ENCODE measurements at regions not wholly inside any gene's neighbourhood (a gene's known extent, or its start where the extent isn't known, plus 50 kb on each side); places are given as distances from the start of the nearest gene placed in this dataset.

DNA sequence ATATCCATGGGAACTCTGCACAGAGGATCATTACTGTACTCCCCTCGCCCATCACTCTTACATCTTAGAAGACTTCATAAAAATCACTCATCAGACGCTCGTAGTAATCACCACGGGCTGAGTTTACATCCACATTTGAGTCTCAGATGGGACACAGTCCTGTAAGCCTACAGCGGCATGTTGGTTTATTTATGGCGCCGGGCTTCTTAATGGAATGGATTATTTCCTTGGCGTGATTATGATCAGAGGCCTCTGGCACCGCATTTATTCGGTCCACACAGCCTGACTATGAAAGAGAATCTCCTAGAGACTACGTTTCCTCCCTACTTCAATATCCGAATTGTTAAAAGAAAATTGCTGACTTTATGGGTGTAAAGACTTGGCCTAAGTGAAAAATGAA lies 123.5 kb upstream of the FRMD4A start:
- no peak overlapping the region for H3K27ac ChIP-seq

DNA sequence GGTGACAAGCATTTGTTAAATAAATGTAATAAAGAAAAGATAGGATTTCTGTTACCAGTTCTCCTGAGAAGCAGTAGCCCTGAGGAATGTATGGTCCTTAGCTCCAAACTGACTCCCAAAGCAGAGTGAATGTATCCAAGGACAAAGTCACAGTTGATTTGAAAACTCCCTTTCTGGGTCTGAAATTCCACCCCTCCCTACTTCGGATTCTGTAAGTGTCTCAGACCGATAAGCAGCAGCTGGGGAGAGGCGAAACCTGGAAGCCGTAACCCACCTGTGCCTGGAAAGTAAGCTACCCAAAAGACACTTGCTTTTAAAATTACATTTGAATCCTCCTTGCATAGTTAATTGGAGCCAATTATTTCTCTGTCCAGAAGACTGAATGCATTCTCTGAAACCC lies 122.9 kb upstream of the FRMD4A start:
- H3K27ac ChIP-seq: no peak overlapping the region
- TF ChIP-seq ZFX (IDR thresholded peaks at IDR 0.05): no peak
- TF ChIP-seq, protein P1, sequence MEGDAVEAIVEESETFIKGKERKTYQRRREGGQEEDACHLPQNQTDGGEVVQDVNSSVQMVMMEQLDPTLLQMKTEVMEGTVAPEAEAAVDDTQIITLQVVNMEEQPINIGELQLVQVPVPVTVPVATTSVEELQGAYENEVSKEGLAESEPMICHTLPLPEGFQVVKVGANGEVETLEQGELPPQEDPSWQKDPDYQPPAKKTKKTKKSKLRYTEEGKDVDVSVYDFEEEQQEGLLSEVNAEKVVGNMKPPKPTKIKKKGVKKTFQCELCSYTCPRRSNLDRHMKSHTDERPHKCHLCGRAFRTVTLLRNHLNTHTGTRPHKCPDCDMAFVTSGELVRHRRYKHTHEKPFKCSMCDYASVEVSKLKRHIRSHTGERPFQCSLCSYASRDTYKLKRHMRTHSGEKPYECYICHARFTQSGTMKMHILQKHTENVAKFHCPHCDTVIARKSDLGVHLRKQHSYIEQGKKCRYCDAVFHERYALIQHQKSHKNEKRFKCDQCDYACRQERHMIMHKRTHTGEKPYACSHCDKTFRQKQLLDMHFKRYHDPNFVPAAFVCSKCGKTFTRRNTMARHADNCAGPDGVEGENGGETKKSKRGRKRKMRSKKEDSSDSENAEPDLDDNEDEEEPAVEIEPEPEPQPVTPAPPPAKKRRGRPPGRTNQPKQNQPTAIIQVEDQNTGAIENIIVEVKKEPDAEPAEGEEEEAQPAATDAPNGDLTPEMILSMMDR (conservative IDR thresholded peaks at IDR 0.05): no peak

More for the DNA sequence above, 123.5 kb upstream of the FRMD4A start:
- no peak for TF ChIP-seq ZFX (IDR thresholded peaks at IDR 0.05)
- TF ChIP-seq, protein P1 (conservative IDR thresholded peaks at IDR 0.05): no peak

DNA sequence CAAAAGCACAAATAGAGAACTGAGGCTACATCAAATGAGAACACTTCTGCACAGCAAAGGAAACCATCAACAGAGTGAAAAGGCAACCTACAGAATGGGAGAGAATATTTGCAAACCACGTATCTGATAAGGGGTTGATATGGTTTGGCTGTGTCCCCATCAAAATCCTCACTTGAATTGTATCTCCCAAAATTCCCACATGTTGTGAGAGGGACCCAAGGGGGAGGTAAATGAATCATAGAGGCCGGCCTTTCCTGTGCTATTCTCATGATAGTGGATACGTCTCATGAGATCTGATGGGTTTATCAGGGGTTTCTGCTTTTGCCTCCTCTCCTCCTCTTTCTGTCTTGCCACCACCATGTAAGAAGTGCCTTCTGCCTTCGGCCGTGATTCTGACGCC lies 120.6 kb upstream of the FRMD4A start:
- TF ChIP-seq, protein P1 (conservative IDR thresholded peaks at IDR 0.05): no peak
- TF ChIP-seq ZFX (IDR thresholded peaks at IDR 0.05): no peak
- H3K27ac ChIP-seq: no peak overlapping the region

DNA sequence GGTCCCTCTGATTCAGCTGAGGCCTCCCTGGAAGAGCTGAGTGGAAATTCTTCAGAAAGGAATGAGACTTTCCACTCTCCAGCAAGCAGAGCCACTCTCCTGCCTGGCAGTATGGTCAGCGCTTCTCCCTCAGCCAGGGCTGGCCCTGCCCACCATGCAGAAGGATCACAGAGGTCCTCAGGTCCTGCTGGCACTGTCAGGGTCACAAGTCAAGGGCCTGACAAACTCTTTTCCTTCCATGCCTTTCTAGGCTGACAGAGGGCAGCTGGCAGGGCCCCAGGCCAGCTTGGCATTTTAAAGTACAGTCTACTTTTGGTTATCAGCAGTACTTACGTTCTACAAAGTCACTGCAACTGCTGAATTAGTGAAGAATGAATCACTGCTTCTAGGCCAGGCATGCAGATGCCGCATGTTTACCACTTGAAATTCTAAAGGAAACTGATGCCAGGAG lies 119.3 kb upstream of the FRMD4A start:
- TF ChIP-seq, protein P1 (conservative IDR thresholded peaks at IDR 0.05): no peak
- no peak for TF ChIP-seq ZFX (IDR thresholded peaks at IDR 0.05)
- no peak overlapping the region for H3K27ac ChIP-seq

DNA sequence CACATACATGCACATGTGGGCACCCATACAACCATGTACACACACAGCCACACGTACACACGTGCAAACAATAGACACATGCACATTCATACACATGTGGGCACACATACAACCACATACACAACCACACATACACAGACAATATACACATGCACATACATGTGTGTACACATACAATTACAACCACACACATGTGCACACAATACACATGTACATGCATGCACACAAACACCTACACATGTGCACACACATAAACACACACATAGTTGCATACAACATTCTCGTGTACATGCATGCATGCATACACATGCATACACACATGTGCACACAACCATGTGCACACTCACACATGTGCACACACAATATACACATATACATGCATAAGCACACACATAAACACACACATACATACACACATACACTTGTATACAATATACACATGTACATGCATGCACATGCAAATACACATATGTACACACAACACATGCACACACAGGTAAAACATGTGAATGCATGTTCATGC lies 118.6 kb upstream of the FRMD4A start:
- TF ChIP-seq ZFX (IDR thresholded peaks at IDR 0.05): no peak
- TF ChIP-seq, protein P1 (conservative IDR thresholded peaks at IDR 0.05): no peak
- H3K27ac ChIP-seq: no peak overlapping the region

DNA sequence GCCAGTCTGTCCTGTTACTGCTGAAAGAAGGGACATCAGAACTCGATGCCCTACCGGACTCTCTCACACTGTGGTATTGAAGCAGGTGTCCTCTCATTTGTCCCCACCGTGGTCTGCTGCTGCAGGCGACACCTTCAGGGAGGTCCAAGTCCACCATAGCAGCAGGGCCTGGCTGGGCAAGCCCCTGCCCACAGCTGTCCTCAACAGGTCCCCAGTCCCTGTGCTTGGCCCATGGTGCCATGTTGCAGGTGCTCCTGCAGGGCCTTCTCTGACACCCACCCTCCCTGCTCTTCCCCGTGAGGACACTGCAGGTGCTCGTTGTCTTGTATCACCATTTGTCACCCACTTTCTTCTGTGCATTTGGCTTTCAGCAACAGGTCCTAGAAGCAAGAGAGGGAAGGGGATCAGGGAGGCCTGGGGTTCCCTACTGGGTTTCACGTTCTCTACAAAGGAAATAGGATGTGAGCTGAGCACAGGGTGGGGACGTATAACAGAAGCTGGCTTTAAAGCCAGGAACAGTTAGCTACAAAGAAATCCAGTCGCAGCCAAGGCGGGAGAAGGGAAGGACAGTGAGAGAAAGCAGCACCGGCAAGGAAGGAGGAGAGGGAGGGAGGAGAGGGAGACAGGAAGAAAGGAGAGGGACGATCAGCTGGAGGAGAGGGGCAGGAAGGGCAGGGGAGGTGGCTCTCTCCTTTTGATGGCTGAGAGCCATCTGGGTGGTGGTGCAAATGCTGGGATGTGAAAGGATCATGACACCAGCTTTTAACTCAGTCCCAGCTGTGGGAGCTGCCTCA lies 117.7 kb upstream of the FRMD4A start:
- H3K27ac ChIP-seq: no peak overlapping the region
- TF ChIP-seq, protein P1 (conservative IDR thresholded peaks at IDR 0.05): no peak
- TF ChIP-seq ZFX (IDR thresholded peaks at IDR 0.05): no peak

DNA sequence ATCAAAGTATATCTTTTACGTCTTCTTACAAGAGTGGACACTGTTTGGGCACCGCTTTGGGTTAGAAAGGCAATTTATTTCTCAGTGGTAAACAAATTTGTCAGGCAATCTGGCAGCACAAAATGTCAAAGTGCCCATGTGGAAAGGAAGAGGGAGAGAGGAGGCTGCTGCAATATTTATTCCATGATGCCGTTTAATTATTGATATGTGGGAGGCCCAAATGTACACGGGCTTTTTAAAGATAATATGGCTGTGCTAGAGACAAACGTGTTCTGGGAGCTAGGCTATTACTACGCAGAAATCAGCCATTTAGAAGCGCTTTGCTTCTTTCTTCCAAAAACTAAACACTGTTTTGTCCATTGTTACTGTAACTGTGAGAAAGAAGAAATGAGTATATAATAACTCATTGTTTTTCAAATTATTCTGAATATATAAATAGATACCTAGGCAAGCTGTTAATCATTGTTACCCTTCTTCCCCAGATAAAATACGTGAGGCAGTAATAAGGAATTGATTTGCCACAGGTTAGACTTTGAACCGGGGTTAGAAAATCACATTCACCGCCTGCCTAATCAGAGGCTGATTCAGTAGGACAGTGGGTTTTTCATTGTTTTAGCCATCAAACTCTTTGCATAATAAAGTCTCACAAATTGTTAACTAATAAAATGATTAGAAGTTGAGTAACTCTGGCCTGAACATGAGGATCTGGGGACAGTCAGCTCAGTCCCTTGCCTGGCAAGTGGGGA lies 116.5 kb upstream of the FRMD4A start:
- TF ChIP-seq, protein P1 (conservative IDR thresholded peaks at IDR 0.05): no peak
- TF ChIP-seq ZFX (IDR thresholded peaks at IDR 0.05): no peak

More for the DNA sequence above, 116.5 kb upstream of the FRMD4A start:
- H3K27ac ChIP-seq: no peak overlapping the region

Data from C4-2B (cell line).